ENCODE measurements at regions not wholly inside any gene's neighbourhood (a gene's known extent, or its start where the extent isn't known, plus 50 kb on each side); places are given as distances from the start of the nearest gene placed in this dataset.
"Not testable (repeated sequence)": the region's sequence is repeated elsewhere in the genome, so short reads cannot be mapped to it uniquely, and the experiment has no call there.

DNA sequence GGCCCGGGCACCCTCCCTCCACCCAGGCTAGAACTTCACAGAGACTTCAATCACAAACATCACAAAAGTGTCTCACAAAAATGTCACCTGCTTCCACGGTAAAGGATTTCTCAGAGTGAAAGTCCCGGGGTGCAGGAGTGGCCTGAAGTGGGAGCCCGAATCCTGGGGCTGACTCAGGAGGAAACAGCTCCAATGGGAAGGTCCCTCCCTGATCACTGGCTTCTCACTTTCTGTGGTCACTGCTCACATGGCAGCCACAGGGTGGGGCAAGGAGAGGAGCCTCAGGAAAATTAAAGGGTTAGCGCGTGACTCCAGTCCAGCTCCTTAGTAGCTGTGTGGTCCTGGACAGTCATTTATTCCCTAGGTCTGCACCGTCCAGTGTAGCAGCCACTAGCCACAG lies 564.5 kb upstream of the B3GAT1 start:
- no peak for DNase-seq

DNA sequence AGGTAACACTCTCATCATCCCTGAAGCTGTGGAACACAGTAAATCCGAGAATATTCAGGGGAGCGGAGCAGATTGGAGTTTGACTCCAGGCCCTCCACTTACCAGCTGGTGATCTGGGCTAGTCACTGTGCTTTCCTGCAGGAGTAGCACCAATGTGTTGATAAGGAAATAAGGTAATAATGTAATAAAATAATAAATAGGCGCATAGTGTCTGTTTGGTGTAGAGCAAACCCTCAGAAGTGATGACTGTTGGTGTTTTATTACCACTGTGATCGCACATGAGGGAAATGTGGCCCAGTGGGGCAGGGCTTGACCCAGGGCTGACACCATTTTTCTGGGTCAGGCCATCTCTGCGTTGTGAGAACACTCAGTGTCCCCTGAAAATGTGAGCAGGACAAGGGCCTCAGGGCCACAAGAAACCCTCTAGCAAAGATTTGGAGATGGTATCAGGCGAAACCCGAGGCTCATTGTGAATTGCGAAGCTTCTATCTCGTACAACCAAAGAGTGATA lies 563.9 kb upstream of the B3GAT1 start:
- no peak for DNase-seq

DNA sequence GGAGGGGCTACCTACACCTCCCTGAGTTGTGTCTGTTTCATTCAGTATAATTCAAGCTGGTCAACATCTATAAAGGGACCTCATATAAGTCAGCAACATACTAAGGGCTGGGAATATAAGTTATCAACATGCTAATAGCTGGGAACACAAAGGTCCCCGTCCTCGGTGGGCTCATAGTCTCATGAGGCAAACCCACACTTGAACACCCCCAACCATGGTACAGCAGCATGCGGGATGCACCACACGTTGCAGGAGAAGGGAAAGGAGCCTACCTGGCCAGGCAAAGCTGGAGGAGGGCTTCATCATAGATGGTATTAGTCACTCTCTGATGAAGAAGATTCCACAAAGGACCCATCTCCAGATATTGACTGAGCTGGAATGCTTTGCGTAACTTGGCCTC lies 561.8 kb upstream of the B3GAT1 start:
- no peak for DNase-seq

DNA sequence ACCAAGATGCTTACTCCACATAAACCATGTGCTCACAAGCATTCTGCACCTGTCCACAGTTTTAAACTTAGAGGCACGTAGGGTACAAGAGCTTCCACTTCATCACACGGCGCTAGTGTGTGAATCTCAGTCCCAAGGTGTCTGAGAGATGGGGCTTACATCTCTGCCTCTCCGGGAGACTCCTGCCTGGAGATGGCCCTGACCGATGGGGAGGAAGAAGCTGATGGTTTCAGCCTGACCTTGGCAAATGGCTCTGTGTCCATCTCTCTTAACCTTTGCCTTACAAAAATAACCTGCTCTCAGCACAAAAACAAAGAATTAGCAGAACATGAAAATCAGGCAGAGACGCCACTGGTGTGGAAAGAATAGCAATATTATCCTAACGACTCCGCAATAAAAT lies 559.3 kb upstream of the B3GAT1 start:
- no peak for DNase-seq

DNA sequence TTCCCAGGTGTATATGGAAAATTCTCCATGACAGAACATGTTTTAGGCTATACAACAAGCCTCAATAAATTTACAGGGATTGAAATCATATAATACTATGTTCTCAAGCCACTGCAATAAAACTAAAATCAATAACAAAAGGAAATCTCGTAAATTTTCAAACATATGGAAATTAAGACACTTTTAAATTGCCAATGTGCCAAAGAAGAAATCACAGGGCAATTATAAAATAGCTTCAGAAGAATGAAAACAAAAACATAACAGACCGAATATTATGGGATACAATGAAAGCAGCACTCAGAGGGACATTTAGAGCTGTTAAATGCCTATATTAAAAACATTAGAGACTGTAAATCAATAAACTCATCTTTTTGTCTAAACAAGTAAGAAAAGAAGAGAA lies 555.7 kb upstream of the B3GAT1 start:
- DNase-seq = no peak

DNA sequence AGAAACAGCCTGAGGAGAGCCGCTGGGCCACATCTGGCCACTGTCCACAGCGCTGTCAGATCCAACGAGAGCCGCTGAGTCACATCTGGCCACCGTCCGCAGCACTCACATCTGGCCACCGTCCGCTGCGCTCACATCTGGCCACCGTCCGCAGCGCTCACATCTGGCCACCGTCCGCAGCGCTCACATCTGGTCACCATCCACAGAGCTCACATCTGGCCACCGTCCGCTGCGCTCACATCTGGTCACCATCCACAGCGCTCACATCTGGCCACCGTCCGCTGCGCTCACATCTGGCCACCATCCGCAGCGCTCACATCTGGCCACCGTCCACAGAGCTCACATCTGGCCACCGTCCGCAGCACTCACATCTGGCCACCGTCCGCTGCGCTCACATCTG lies 549.3 kb upstream of the B3GAT1 start:
- not testable (repeated sequence) for DNase-seq

DNA sequence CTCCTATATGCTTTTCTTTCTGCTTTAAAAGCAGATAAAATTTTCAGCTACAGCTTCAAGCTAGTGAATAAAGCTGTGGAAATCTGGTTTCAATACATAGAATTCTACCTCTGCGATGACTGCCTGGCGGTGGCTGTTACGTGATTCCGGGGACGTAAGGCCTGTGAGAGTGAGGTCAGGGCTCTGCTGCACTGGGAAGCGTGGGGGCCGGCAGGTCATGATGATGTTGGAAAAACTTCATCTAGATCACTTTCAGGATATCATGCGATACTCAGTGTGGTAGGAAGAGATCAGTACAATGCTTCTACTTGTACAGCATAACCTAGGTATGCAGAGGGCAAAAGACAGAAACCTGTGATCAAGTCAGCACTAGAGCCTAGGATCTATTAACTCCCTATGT lies 546.8 kb upstream of the B3GAT1 start:
- no peak for DNase-seq

DNA sequence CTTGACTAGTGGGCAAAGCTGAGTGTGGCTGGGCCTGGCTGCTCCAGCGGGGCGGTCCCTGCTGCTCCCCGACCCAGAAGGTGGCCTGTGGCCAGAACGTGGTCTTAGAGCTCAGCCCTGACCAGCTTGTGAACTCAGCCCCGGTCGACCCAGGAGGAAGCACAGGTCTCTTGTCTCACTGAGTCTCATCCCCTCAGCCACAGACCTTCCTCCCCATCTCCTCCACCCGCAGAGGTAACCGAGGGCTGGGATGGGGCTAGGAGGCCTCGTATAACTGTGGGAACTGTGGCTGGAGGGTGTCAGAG lies 546.2 kb upstream of the B3GAT1 start:
- no peak for DNase-seq

DNA sequence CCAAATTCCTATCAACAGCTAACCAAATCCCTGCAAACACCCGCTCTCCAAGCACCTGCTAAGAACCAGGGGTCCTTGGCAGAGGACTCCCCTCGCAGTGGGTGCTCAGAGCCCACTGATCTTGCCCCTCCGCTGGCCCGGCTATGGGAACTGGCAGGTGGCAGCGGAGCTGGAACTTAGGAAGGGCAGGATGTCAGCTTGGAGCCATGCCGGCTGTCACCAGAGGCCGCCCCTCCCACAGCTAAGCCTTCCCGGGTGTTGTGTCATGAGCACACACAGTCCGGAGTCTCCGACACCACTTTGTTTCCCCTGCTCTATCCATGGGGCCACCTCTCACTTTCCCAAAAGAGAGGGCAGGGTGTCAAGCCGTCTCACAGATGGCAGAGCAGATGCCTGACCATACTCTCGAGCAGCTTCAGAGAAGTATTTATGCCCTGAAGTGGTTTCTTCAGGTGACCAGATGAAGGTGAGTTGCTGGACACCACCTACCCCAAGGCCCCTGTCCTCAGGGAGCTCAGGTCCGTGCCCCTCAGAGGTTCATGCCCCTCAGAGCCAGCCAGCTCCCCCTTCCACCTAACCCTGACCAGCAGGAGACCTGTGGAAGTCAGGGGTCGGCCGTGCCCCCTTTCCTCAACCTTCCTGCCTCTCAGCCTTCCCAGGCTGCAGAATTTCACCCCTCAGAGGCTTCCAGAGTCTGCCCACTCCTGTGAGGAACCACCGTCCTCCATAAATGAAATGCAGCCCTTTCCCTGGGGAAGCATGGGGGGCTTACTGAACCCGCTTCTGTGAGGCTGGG lies 545.7 kb upstream of the B3GAT1 start:
- no peak for DNase-seq

DNA sequence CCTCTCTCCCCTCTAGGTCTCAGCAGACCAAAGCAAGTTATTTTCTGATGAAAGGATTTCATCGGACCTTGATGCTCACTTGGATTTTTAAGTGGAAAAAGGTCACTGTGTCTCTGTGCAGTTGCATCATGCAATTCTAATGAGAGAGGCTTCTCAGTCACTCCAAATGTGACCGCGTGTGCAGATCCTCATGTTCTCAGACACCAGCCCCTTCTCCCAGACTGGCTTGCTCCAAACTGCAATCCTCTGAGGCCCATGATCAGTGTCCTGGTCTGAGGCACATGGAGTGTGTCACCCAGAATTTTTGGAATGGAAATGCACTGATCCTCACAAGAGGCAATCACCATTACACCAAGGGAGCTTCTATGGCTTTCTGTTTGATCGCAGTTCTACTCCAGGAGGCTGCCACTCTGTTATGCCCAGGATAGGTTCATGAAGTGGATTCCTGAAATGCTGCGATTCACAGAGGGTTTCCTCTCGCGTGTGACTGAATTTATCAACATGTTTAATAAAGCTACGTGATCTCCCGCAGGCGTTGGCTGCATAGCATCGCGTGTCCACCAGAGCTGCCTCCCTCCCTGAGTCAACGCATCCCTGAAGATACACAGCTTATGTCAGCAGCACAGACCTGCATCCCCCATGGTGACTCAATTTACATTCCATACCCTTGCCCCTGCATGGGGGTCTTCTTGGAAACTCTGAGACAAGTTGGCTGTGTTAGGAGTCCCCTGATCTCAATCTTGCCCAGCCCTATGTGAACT lies 544.6 kb upstream of the B3GAT1 start:
- DNase-seq = no peak

DNA sequence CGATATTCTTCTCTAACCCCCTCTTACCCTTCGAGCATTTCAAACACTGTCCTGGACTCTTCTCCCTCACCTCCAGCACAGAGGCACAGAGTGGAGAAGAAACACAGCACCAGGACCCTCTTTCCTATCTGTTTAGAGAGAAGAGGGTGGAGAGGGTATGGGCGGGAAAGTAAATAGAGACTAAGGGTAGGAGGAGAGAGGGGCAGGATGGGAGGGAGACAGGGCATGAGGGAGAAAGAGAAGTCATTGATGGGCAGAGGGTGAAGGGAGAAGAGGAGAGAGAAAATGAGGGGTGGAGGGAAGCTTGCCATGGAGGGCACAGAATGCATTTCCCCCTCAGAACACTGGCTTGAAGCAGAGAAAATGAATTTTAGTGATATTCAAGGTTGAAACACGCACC lies 543.9 kb upstream of the B3GAT1 start:
- DNase-seq = not testable (repeated sequence)

DNA sequence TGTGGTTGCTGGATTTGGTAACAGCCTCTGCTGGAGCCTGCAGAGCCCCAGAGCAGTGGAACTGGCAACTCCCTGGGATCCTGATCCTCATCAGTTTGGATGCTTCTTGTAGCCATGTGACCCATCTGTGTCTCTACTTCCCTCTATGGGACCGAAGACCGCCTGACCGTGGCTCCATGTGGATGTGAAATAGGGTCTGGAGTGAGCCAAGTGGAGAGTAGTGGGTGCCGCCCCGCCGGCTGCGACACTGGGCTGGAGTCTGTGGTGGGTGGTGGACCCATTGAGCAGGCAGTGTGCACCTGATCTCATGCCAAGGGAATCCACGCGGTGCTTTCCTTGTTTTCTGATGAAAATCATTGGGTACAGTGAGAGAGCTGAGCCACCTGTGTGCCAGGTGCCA lies 543.2 kb upstream of the B3GAT1 start:
- no peak for DNase-seq

DNA sequence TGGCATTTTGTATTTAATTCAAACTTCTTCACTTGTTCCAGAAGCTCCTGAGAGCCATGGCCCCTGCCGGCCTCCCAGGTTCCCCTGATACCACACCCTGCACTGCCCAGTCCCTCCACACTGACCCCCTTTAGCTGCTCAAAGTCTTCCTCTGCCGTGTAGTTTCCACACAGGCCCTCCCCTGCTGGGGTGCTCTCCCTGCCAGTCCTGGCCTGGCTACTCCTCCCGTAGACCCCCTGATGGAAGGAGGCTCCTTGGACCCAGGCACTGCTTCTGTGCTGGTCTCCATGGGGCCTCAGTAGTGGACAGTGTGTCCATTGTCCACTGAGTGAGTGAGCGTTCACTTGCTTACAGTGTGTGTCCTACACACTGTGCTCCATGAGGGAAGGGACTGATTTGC lies 542.4 kb upstream of the B3GAT1 start:
- not testable (repeated sequence) for DNase-seq

DNA sequence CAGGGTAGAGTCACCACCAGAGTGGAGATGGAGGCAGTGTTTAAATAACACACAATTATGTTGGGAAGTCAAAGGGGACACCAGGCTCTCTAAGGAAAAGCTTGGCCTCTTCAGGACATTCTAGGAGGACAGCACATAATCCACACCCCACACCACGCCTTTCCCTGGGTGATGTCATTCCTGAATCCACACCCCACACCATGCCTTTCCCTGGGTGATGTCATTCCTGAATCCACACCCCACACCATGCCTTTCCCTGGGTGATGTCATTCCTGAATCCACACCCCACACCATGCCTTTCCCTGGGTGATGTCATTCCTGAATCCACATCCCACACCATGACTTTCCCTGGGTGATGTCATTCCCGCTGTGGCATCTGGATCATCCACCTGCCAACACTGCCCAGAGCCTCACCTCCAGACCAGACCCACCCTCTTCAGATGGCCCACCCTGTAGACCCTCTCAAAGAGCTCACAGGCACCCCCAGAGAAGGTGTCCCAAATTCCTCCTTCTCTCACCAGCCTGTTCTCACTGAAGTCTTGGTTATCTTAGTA lies 541.5 kb upstream of the B3GAT1 start:
- DNase-seq = not testable (repeated sequence)

DNA sequence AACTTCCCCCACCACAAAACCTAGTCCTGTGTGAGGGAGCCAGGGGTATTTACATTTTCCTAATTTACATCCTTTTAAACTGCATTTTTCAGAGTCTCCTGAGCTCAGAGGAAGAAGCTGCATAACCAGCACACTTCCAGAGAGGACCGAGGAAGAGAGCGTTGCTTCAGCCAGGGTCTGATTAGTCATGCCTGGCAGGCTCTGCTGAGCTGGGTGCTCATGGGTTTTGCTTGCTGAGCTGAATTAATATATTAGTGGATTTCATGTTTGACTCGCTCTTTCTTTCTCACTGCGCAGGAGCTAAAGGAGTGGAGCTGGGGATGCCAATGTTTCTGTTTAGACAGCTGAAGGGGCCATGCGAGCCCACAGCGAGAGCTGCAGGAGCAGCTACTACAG lies 539.3 kb upstream of the B3GAT1 start:
- no peak for DNase-seq

DNA sequence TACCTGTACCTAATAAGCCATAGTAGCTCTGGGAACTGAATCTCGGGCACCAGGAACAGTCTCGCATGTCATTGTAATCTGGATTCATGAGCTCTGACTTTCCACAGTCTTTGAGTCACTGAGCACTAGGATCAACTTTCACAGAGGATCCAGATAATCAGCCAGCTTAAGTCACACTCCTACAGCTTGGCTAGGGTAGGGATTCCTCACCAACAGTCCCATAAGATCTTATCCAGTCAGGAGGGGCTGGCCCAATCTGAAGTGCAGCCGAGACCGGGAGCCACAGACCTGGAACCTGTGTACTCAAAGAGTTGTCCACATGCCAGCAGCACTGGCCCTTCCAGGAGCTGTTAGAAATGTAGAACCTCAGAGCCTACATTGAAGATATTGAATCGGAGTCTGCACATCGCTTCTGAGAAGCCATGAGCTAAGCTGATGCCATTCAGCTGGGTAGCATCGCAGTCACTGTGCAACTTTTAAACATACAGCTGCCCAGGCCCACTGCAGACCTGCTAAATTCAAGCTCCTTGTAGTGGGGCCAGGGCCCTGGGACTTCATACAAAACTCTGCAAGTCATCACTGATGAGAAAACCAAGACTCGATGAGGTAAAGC lies 538.8 kb upstream of the B3GAT1 start:
- no peak for DNase-seq

DNA sequence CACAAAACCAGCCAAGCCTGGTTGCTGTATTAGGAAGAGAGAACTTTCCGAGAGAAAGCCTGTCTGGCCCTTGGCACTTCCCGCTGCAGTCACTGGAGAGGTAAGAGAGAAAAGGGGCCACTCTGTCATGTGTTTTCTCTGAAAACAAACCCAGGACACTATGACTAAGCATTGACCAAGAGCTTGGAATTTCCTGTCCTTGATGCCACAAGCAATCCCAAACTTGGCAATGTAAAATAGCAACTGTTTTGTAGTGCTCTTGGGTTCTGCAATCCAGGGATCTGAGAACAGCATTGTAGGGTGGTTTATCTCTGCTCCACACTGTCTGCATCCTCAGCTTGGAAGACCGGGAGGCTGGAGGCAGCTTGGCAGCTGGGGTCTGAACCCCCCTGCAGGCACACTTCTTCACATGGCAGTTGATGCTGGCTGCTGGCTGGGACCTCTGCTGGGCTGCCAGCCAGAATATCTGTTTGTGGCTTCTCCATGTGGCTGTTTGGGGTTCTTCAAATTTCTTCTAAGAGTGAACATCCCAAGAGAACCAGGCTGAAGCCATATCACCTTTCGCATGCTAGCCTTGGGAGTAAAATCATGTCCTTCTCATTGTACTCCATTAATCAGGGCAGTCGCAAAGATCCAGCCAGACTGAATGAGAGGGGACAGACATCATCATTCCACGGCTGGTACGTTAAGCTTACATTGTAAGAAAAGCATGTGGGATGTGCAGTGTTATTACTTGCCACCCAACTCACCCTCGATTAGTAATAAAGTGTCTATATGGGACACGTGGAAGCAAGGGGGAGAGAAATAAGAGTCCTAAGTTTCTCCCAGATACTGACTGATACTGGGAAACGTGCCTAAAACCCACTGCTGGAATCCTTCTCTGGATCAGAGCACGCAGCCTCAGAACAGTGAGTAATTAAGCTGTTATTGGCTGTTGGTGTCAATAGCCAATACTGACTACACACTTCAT lies 537.4 kb upstream of the B3GAT1 start:
- peak; percentile 19 for DNase-seq

DNA sequence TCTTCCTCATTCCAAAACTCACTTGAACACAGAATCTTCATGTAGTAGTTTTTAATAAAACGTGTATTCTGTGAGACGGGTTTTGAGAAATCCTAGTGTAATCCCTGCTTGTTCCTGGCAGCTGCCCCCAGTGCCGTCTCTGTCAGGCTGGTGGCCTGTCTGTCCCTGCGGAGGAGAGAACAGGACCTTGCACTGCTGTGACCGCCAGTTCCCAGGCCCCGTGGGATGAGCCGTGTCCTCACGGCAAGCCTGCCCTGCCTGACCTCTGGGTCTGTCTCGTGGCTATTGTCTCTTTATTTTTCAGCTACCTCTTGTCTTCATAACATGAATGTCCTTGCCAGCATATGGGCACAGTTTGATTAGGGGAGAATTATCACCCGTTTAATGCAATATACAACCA lies 535.5 kb upstream of the B3GAT1 start:
- no peak for DNase-seq

DNA sequence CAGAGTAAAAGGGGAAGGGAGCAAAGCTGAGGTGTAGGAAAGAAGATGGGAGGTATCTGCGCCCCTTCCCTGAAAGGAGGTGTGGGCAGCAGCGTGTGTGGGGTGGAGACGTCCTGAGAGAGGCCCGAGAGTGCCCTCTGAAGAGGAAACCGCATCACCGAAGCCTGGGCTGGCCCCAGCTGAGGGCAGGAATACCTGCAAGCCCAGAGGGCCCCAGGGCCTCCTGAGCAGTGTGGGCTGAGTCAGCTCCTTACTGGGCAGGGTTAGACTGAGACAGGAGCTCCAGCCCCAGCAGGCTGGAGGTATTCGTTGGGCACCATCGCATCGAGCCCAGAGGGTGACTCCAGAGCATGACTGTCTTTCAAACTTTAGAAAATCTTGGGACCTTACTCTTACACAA lies 534.0 kb upstream of the B3GAT1 start:
- no peak for DNase-seq

DNA sequence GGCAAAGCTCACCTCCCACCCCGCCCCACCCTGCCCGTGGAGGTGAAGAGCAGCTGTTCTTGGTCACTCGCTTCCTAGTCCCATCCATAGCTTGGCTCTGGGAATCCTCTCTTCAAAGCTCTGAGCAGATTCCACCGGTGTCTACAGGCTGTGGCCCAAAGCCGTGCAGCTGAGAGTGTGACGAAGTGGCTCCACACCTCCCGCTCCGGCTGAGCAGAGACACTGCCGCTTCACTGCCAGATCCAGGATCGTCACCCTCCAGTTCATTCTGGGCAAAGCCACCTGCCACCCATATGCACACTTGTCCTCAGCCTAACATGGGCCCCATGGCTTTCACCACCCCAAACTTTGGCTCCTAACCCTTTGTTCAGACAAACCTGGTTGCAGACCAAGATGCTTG lies 532.9 kb upstream of the B3GAT1 start:
- no peak for DNase-seq

DNA sequence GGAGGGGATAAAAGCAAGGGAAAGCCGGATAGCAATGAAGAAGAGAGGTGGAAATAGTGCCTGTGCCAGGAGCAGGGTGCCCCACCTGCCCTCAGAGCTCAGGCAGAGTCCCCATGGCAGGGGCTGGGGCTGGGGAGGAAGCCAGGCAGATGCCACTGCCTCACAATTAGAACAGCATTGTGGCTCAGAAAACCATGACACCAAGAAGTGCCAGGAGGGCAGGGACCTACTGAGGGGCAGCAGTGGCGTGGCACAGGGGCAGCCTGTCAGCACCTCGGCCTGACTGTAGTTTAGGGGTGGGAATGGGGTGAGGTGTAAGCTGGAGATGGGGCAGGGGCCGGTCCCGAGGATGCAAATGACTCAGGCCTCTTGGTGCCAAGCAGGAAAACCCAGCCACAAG lies 532.1 kb upstream of the B3GAT1 start:
- no peak for DNase-seq

DNA sequence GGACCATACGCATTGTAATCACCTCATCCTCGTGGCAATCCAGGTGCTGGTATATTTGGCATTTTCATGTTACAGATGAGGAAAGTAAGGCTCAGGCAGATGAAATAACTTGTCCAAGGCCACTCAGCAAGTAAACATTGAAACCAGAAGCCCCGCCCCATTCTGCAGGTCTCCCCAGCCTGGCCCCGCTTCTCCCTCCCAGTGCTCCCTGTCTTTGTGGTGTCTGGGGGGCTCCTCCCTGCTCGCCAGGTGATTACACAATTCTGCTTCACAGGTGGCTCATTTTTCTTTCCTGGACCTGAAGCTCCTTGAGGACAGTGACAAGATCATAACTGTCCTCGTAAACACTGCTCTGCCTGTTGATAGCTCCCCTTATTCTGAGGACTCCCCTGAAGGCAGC lies 531.5 kb upstream of the B3GAT1 start:
- DNase-seq = no peak

DNA sequence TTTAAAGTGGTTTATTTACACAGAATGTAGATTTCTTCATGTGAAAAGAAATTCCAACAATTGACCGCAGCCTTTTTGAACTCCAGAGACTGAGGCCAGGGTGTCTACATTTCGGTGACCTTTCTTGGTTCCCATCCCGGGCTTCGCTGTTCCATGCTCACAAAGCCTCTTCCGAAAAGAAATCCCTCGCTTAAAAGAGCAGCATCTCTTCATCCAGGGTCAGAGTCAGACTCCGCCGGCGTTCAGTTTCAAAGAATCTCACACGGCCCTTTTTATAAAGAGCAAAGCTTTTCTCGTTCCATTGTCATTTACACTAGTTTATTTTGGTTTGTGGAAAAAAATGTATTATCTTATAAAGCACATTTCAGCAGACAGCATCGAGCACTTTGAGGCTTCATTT lies 530.6 kb upstream of the B3GAT1 start:
- DNase-seq = no peak

All from midbrain (tissue), 1 donor.